Right lobe of liver (tissue), 4 donors: ENCODE measurements at regions not wholly inside any gene's neighbourhood (a gene's known extent, or its start where the extent isn't known, plus 50 kb on each side); places are given as distances from the start of the nearest gene placed in this dataset.

ENCODE experiments used
- POLR2A ChIP-seq: fragments of 450-650 bp; IDR thresholded peaks from one replicate; pipeline ENCODE4 v1.6.1; 2017; ENCODE audit warnings: antibody characterized with exemption, mild to moderate bottlenecking
- TF ChIP-seq, protein P1 (sequence below), 4 donors: fragments of 200-600 bp in 3 of 4; fragments of 450-650 bp in 1 of 4; IDR thresholded peaks; one replicate each; pipeline versions ENCODE4 v1.5.1 to v1.8.0; 2016 to 2022; ENCODE audit warnings: antibody characterized with exemption in 4 of 4, mild to moderate bottlenecking in 2 of 4
- donor health status: DM: no; HTN: no; CAD: no.
- donor health status: DM: no; HTN: no; CAD: no.
- donor health status: DM: no; HTN: yes; CAD: no.

DNA sequence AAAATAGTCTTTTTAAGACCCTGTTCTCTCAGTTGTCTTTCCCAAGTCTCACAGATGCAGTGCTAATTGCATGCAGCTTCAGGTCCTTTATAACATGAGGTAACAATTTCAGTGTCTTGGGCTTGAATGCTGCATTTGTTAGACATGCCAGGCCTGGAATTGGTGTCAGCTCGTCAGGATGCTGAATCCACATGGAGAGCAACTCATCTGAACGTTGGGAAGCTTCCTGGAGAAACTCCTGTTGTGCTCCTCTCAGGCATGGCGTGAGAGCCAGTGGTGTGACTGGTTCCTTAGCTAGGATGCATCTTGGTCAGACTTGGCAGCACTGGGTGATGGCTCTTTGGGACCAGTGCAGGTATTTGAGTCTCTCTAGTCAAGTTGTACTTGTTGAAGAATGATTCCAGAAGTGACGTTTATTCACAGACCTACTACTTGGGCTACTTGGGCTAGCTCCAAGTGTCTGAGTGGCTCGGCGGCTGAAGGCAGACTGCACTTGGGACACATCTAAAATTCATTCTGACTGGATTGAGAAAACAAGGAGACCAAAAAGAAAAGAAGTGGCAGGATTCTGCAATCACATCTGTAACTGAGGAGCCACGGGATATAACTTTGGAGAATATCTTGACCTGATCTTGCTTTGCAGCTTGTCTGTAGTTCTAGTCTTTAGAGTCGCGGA lies 134.8 kb upstream of the ARHGAP5 start:
- no peak for TF ChIP-seq POLR2A
- TF ChIP-seq, protein P1, sequence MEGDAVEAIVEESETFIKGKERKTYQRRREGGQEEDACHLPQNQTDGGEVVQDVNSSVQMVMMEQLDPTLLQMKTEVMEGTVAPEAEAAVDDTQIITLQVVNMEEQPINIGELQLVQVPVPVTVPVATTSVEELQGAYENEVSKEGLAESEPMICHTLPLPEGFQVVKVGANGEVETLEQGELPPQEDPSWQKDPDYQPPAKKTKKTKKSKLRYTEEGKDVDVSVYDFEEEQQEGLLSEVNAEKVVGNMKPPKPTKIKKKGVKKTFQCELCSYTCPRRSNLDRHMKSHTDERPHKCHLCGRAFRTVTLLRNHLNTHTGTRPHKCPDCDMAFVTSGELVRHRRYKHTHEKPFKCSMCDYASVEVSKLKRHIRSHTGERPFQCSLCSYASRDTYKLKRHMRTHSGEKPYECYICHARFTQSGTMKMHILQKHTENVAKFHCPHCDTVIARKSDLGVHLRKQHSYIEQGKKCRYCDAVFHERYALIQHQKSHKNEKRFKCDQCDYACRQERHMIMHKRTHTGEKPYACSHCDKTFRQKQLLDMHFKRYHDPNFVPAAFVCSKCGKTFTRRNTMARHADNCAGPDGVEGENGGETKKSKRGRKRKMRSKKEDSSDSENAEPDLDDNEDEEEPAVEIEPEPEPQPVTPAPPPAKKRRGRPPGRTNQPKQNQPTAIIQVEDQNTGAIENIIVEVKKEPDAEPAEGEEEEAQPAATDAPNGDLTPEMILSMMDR (IDR thresholded peaks at IDR 0.05) = no peak
